ENCODE measurements at regions not wholly inside any gene's neighbourhood (a gene's known extent, or its start where the extent isn't known, plus 50 kb on each side); places are given as distances from the start of the nearest gene placed in this dataset.

DNA sequence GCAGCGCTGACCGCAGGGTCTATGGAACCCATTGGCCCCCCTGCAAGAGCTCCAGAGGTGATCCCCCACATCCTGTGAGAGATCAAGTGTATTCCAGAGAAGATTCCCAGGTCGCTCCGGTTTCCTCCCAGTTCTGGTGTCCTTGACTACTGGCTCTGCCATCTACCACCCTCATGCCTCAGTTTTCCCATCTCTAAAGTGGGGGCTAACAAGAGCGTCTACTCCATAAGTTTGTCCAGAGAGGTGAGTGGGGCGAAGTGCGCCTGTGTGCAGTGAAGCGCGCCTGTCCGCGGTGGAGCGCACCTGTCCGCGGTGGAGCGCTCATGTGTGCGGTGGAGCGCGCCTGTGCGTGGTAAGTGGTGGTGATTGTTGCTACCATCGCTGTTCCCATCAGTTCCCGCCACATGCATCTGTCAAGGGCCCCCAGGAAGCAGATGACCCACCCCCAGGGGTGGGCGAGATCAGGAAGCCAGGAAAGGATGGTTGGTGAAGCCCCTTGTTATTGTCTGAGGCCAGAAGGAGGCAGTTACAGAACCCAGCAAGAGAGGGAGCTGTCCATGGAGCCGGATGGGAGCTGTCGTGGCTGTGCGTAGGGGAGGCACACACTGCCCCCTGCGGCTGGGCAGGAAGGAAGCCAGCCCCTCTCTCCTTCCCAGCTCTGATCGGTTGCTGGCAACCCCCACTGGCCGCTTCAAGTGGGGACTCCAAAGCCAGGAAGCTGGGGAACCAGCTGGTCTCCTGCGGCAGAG, 73.2 kb upstream of the FGF3 start:
- Histone ChIP-seq H3K27me3 (ENCODE audit: control insufficient read depth, insufficient read depth, low read length, poor library complexity, severe bottlenecking) (peaks cover 4% of the 10 kb centered on the region), H3K4me1 (ENCODE audit: control insufficient read depth, insufficient read depth, low read length) (peaks cover 5% of the 10 kb centered on the region), H3K9ac (ENCODE audit: extremely low read depth, low read length, poor library complexity, severe bottlenecking) (no peak overlapping the region), H3K4me3 (ENCODE audit: low read length) (no peak overlapping the region), H3K9me3 (ENCODE audit: control insufficient read depth, low read length) (no peaks in the 10 kb centered on the region), H3K27ac (ENCODE audit: low read depth, low read length) (no peak overlapping the region), H3K36me3 (ENCODE audit: control insufficient read depth, insufficient read depth, low read length) (no peaks in the 10 kb centered on the region)
- 87 to 88% methylated on average over 13 to 29 of the region's 29 CpGs for WGBS, 2 experiments (ENCODE audit: insufficient coverage in 1 of 2, insufficient read length in 1 of 2)
- Mint-ChIP-seq H3K9me3 (no peaks in the 10 kb centered on the region), H3K4me1 (peaks cover 14% of the 10 kb centered on the region), H3K36me3 (ENCODE audit: low read depth) (no peaks in the 10 kb centered on the region), H3K4me3 (peak overlapping the region; percentile 33), H3K27ac (peak overlapping the region; percentile 30), H3K27me3 (ENCODE audit: insufficient read depth) (peaks cover 25% of the 10 kb centered on the region)
- DNase-seq, result peak; percentile 90
- TF ChIP-seq, protein P1, sequence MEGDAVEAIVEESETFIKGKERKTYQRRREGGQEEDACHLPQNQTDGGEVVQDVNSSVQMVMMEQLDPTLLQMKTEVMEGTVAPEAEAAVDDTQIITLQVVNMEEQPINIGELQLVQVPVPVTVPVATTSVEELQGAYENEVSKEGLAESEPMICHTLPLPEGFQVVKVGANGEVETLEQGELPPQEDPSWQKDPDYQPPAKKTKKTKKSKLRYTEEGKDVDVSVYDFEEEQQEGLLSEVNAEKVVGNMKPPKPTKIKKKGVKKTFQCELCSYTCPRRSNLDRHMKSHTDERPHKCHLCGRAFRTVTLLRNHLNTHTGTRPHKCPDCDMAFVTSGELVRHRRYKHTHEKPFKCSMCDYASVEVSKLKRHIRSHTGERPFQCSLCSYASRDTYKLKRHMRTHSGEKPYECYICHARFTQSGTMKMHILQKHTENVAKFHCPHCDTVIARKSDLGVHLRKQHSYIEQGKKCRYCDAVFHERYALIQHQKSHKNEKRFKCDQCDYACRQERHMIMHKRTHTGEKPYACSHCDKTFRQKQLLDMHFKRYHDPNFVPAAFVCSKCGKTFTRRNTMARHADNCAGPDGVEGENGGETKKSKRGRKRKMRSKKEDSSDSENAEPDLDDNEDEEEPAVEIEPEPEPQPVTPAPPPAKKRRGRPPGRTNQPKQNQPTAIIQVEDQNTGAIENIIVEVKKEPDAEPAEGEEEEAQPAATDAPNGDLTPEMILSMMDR (conservative IDR thresholded peaks at IDR 0.05), result peak; percentile 80

- Histone ChIP-seq H3K4me1 (ENCODE audit: control insufficient read depth, insufficient read depth, low read length) (peaks cover 5% of the 10 kb centered on the region), H3K9ac (ENCODE audit: extremely low read depth, low read length, poor library complexity, severe bottlenecking) (no peak overlapping the region), H3K9me3 (ENCODE audit: control insufficient read depth, low read length) (no peaks in the 10 kb centered on the region), H3K27me3 (ENCODE audit: control insufficient read depth, insufficient read depth, low read length, poor library complexity, severe bottlenecking) (peaks cover 4% of the 10 kb centered on the region), H3K27ac (ENCODE audit: low read depth, low read length) (no peak overlapping the region), H3K4me3 (ENCODE audit: low read length) (no peak overlapping the region), H3K36me3 (ENCODE audit: control insufficient read depth, insufficient read depth, low read length) (no peaks in the 10 kb centered on the region)
- no peak for DNase-seq
- H3K27me3 Mint-ChIP-seq (ENCODE audit: insufficient read depth), result peaks cover 25% of the 10 kb centered on the region
- 86 to 93% methylated on average over 10 to 11 of the region's 11 CpGs for WGBS, 2 experiments (ENCODE audit: insufficient coverage in 1 of 2, insufficient read length in 1 of 2)
- H3K27ac Mint-ChIP-seq, result peak overlapping the region; percentile 30
- H3K4me1 Mint-ChIP-seq, result peaks cover 14% of the 10 kb centered on the region
- peak overlapping the region; percentile 33 for H3K4me3 Mint-ChIP-seq
- TF ChIP-seq, protein P1 (conservative IDR thresholded peaks at IDR 0.05), result no peak
- H3K9me3 Mint-ChIP-seq, result peaks cover 6% of the 10 kb centered on the region
- no peaks in the 10 kb centered on the region for H3K36me3 Mint-ChIP-seq (ENCODE audit: low read depth)
These were observed 73.9 kb upstream of the FGF3 start for GRCh38 chr11:69892986-69893555.

DNA sequence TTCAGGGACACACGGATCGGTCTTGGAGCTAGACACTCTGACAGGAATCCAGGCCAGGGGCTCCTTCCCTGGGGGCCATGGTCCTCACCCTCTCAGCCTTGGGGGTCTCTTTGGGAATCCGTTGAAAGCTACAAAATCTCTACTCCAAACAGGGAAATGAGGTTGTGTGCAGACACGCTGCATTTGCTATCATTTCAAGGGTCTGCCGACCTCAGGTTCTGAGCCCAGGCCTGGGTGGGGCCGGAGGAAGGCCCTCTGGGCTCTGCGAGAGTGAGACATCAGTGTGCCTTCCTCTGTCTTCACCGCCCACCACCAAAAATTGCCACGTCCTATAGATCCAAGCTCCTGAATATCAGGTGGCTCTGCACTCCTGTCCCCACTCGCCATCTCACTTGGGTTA, 74.4 kb upstream of the FGF3 start:
- 87 to 89% methylated on average over 10 of the region's 10 CpGs for WGBS, 2 experiments (ENCODE audit: insufficient coverage in 1 of 2, insufficient read length in 1 of 2)
- Histone ChIP-seq H3K4me1 (ENCODE audit: control insufficient read depth, insufficient read depth, low read length) (peaks cover 5% of the 10 kb centered on the region), H3K36me3 (ENCODE audit: control insufficient read depth, insufficient read depth, low read length) (no peaks in the 10 kb centered on the region), H3K9ac (ENCODE audit: extremely low read depth, low read length, poor library complexity, severe bottlenecking) (no peak overlapping the region), H3K4me3 (ENCODE audit: low read length) (no peak overlapping the region), H3K27ac (ENCODE audit: low read depth, low read length) (no peak overlapping the region), H3K27me3 (ENCODE audit: control insufficient read depth, insufficient read depth, low read length, poor library complexity, severe bottlenecking) (peaks cover 4% of the 10 kb centered on the region), H3K9me3 (ENCODE audit: control insufficient read depth, low read length) (no peaks in the 10 kb centered on the region)
- Mint-ChIP-seq H3K27me3 (ENCODE audit: insufficient read depth) (peaks cover 25% of the 10 kb centered on the region), H3K36me3 (ENCODE audit: low read depth) (no peaks in the 10 kb centered on the region), H3K4me3 (no peak overlapping the region), H3K27ac (no peak overlapping the region), H3K4me1 (peaks cover 14% of the 10 kb centered on the region), H3K9me3 (peaks cover 9% of the 10 kb centered on the region)
- no peak for DNase-seq
- TF ChIP-seq, protein P1 (conservative IDR thresholded peaks at IDR 0.05), result no peak

Measured in endodermal cell (in vitro differentiated cells).